CD4-positive, alpha-beta T cell treated with Interleukin-10 for 1 hour (primary cell): ENCODE measurements at regions not wholly inside any gene's neighbourhood (a gene's known extent, or its start where the extent isn't known, plus 50 kb on each side); places are given as distances from the start of the nearest gene placed in this dataset.
"Not testable (repeated sequence)": the region's sequence is repeated elsewhere in the genome, so short reads cannot be mapped to it uniquely, and the experiment has no call there.

Experiments
- DNase-seq: peaks from one replicate; pipeline ENCODE4 v3.0.0-alpha.2; 2020

- no peak for DNase-seq
Observed at GRCh38 chr1:195738966-195739650, 869.1 kb downstream of the KCNT2 start.

- DNase-seq, result no peak
Observed at GRCh38 chr1:195735140-195735539, 873.1 kb downstream of the KCNT2 start.

GRCh38 chr1:195733826-195734225 lies 874.4 kb downstream of the KCNT2 start:
- no peak for DNase-seq

GRCh38 chr1:195733408-195733807 lies 874.8 kb downstream of the KCNT2 start:
- DNase-seq, result no peak

- DNase-seq, result no peak
Observed at GRCh38 chr1:195731385-195731784, 876.9 kb downstream of the KCNT2 start.

- DNase-seq, result no peak
Observed at GRCh38 chr1:195723796-195724194, 884.4 kb downstream of the KCNT2 start.

GRCh38 chr1:195722852-195723795 lies 885.1 kb downstream of the KCNT2 start:
- not testable (repeated sequence) for DNase-seq

GRCh38 chr1:195722146-195722545 lies 886.1 kb downstream of the KCNT2 start:
- DNase-seq, result not testable (repeated sequence)

GRCh38 chr1:195721210-195721971 lies 886.8 kb downstream of the KCNT2 start:
- DNase-seq, result no peak

- DNase-seq, result no peak
Observed at GRCh38 chr1:195717651-195718050, 890.6 kb downstream of the KCNT2 start.

GRCh38 chr1:195715652-195716051 lies 892.6 kb downstream of the KCNT2 start:
- no peak for DNase-seq

- no peak for DNase-seq
Observed at GRCh38 chr1:195714248-195714647, 894.0 kb downstream of the KCNT2 start.

GRCh38 chr1:195709821-195710220 lies 898.4 kb downstream of the KCNT2 start:
- no peak for DNase-seq

GRCh38 chr1:195704028-195704427 lies 904.2 kb downstream of the KCNT2 start:
- DNase-seq, result no peak

GRCh38 chr1:195701149-195701548 lies 907.1 kb downstream of the KCNT2 start:
- DNase-seq, result no peak

- DNase-seq, result no peak
Observed at GRCh38 chr1:195697130-195697529, 911.1 kb downstream of the KCNT2 start.

- DNase-seq, result no peak
Observed at GRCh38 chr1:195686764-195687163, 921.5 kb downstream of the KCNT2 start.

- DNase-seq, result no peak
Observed at GRCh38 chr1:195664628-195665027, 943.6 kb downstream of the KCNT2 start.

GRCh38 chr1:195663549-195664280 lies 944.5 kb downstream of the KCNT2 start:
- no peak for DNase-seq

- DNase-seq, result no peak
Observed at GRCh38 chr1:195656780-195657179, 951.5 kb downstream of the KCNT2 start.

GRCh38 chr1:195648875-195649274 lies 959.4 kb downstream of the KCNT2 start:
- DNase-seq, result not testable (repeated sequence)

GRCh38 chr1:195637539-195637938 lies 970.7 kb downstream of the KCNT2 start:
- DNase-seq, result no peak

GRCh38 chr1:195618287-195618686 lies 990.0 kb downstream of the KCNT2 start:
- DNase-seq, result no peak
